OCI-LY7 (cell line): ENCODE measurements at regions not wholly inside any gene's neighbourhood (a gene's known extent, or its start where the extent isn't known, plus 50 kb on each side); places are given as distances from the start of the nearest gene placed in this dataset.
A peak's percentile ranks its signal among the peaks of the same experiment; 100 is the strongest.

Source experiments
- CTCF ChIP-seq: fragments of 200-600 bp; sonication (generic); conservative IDR thresholded peaks from 2 replicates; pipeline ENCODE4 v1.5.1; 2014; ENCODE audit warnings: mild to moderate bottlenecking, antibody characterized with exemption, low read length, moderate library complexity, mixed read lengths
- EZH2phosphoT487 ChIP-seq: fragments of 200-600 bp; sonication (generic); IDR thresholded peaks from 2 replicates; pipeline ENCODE4 v1.6.1; 2018; ENCODE audit warnings: low read depth, borderline replicate concordance, mild to moderate bottlenecking, mixed run types, antibody characterized with exemption, low read length, moderate library complexity, mixed read lengths

DNA sequence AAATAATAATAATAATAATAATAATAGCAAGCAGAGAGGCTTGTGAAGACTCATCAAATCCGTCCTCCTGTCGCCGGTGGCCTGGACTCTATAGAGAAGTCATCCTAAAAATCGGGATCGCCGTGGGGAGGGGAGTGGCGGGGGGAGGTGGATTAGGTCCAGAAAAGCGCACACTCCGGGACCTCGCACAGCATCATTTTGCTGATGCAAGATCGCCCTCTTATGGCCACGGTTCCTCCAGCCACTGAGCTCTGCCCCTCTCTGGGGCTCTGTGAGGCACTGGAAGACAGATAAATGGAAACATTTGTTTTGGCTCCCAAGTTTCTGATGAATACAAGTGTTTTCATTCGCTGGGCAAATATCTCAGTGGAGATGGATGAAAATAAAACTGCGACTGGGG is 612.0 kb downstream of the MATN1 start:
- TF ChIP-seq CTCF (peak; percentile 64), EZH2phosphoT487 (no peak)
